Neural cell (in vitro differentiated cells): ENCODE measurements at regions not wholly inside any gene's neighbourhood (a gene's known extent, or its start where the extent isn't known, plus 50 kb on each side); places are given as distances from the start of the nearest gene placed in this dataset.

Experiments
- H2AFZ ChIP-seq: fragments of 200-600, 300-800 bp; sonication (generic), shearing (Covaris generic); 2 replicates; pipeline ENCODE4 v1.6.0; 2014; ENCODE audit warnings: low read depth, mild to moderate bottlenecking, antibody characterized with exemption, low read length, moderate library complexity
- H3F3A ChIP-seq: fragments of 200-600 bp; shearing (Covaris generic); 2 replicates; pipeline ENCODE4 v1.6.1; 2016; ENCODE audit warnings: mild to moderate bottlenecking, moderate library complexity, mixed read lengths, antibody characterized with exemption, low read length; ENCODE audit not compliant: insufficient read depth, poor library complexity, severe bottlenecking
- H3K27ac ChIP-seq: fragments of 200-600, 300-800 bp; sonication (generic), shearing (Covaris generic); 2 replicates; pipeline ENCODE4 v1.5.1; 2014; ENCODE audit warnings: mild to moderate bottlenecking, low read length, moderate library complexity
- H3K27me3 ChIP-seq: fragments of 300-800, 200-600 bp; sonication (generic), shearing (Covaris generic); 2 replicates; pipeline ENCODE4 v1.6.0; 2014; ENCODE audit warnings: mild to moderate bottlenecking, low read depth, low read length, moderate library complexity; ENCODE audit not compliant: insufficient read depth
- H3K36me3 ChIP-seq: fragments of 300-800, 200-600 bp; sonication (generic), shearing (Covaris generic); 2 replicates; pipeline ENCODE4 v1.5.1; 2014; ENCODE audit warnings: mild to moderate bottlenecking, antibody characterized with exemption, low read length, moderate library complexity; ENCODE audit not compliant: insufficient read depth
- H3K4me2 ChIP-seq: fragments of 300-800, 200-600 bp; sonication (generic), shearing (Covaris generic); 2 replicates; pipeline ENCODE4 v1.6.0; 2014; ENCODE audit warnings: mild to moderate bottlenecking, low read length
- H3K4me3 ChIP-seq: fragments of 300-800, 200-600 bp; sonication (generic), shearing (Covaris generic); 2 replicates; pipeline ENCODE4 v1.5.1; 2014; ENCODE audit warnings: mild to moderate bottlenecking, low read length, moderate library complexity
- H3K79me2 ChIP-seq: fragments of 200-600 bp; shearing (Covaris generic); replicated peaks from 2 replicates; pipeline ENCODE4 v1.6.0; 2014; ENCODE audit warnings: mild to moderate bottlenecking, low read length, moderate library complexity; ENCODE audit not compliant: insufficient read depth
- H3K9ac ChIP-seq: fragments of 300-800, 200-600 bp; sonication (generic), shearing (Covaris generic); 2 replicates; pipeline ENCODE4 v1.6.1; 2016; ENCODE audit warnings: mild to moderate bottlenecking, low read length, mixed read lengths
- H3K9me2 ChIP-seq: fragments of 200-600 bp; shearing (Covaris generic); 2 replicates; pipeline ENCODE4 v1.6.1; 2016; ENCODE audit warnings: mild to moderate bottlenecking, low read length, mixed read lengths; ENCODE audit not compliant: insufficient read depth
- H3K9me3 ChIP-seq: fragments of 200-600, 300-800 bp; sonication (generic), shearing (Covaris generic); 2 replicates; pipeline ENCODE4 v1.6.1; 2016; ENCODE audit warnings: mild to moderate bottlenecking, mixed run types, low read length, moderate library complexity, mixed read lengths
- H4K20me1 ChIP-seq: fragments of 200-600 bp; shearing (Covaris generic); 2 replicates; pipeline ENCODE4 v1.6.1; 2016; ENCODE audit warnings: mild to moderate bottlenecking, mixed run types; ENCODE audit not compliant: insufficient read depth
- CTCF ChIP-seq: fragments of 450-650 bp; IDR thresholded peaks from 2 replicates; pipeline ENCODE4 v1.5.1; 2014; ENCODE audit warnings: antibody characterized with exemption, mild to moderate bottlenecking, moderate library complexity; ENCODE audit not compliant: poor library complexity, severe bottlenecking
- EP300 ChIP-seq: fragments of 450-650 bp; conservative IDR thresholded peaks from 2 replicates; pipeline ENCODE4 v1.6.1; 2014; ENCODE audit warnings: antibody characterized with exemption, mild to moderate bottlenecking, moderate library complexity; ENCODE audit not compliant: poor library complexity, severe bottlenecking
- EZH2 ChIP-seq: fragments of 200-600, 300-800 bp; shearing (Covaris generic), sonication (generic); IDR thresholded peaks from 2 replicates; pipeline ENCODE4 v1.6.1; 2014; ENCODE audit warnings: antibody characterized with exemption, low read length, borderline replicate concordance, mild to moderate bottlenecking; ENCODE audit not compliant: insufficient read depth, poor library complexity, severe bottlenecking
- MXI1 ChIP-seq: fragments of 450-650 bp; conservative IDR thresholded peaks from 2 replicates; pipeline ENCODE4 v1.6.1; 2014; ENCODE audit warnings: antibody characterized with exemption, mild to moderate bottlenecking; ENCODE audit not compliant: poor library complexity, severe bottlenecking
- POLR2AphosphoS5 ChIP-seq: IDR thresholded peaks from 2 replicates; pipeline ENCODE4 v1.6.1; 2012
- RAD21 ChIP-seq: fragments of 450-650 bp; conservative IDR thresholded peaks from 2 replicates; pipeline ENCODE4 v1.6.1; 2014; ENCODE audit warnings: antibody characterized with exemption, mild to moderate bottlenecking, moderate library complexity
- REST ChIP-seq: IDR thresholded peaks from 2 replicates; pipeline ENCODE4 v1.6.1; 2012; ENCODE audit warnings: borderline replicate concordance
- SMC3 ChIP-seq: fragments of 450-650 bp; conservative IDR thresholded peaks from 2 replicates; pipeline ENCODE4 v1.6.1; 2014; ENCODE audit warnings: antibody characterized with exemption, mild to moderate bottlenecking, moderate library complexity; ENCODE audit not compliant: poor library complexity
- TAF1 ChIP-seq: IDR thresholded peaks from 2 replicates; pipeline ENCODE4 v1.6.1; 2012; ENCODE audit warnings: low read depth

GRCh38 chr12:92413286-92413685 lies 267.6 kb upstream of the BTG1 start:
- Histone ChIP-seq H3K4me3 (no peak overlapping the region), H2AFZ (no peak overlapping the region), H3K36me3 (no peaks in the 10 kb centered on the region), H3K4me2 (no peak overlapping the region), H3K9me2 (no peaks in the 10 kb centered on the region), H3K27ac (no peak overlapping the region), H4K20me1 (no peaks in the 10 kb centered on the region), H3F3A (no peaks in the 10 kb centered on the region), H3K27me3 (no peaks in the 10 kb centered on the region), H3K9ac (no peak overlapping the region), H3K9me3 (no peaks in the 10 kb centered on the region), H3K79me2 (no peaks in the 10 kb centered on the region)
- no peak for TF ChIP-seq TAF1
- no peak for TF ChIP-seq EZH2
- TF ChIP-seq POLR2AphosphoS5 = no peak
- TF ChIP-seq RAD21 = no peak
- TF ChIP-seq EP300 = no peak
- TF ChIP-seq REST = no peak
- no peak for TF ChIP-seq CTCF
- no peak for TF ChIP-seq MXI1
- no peak for TF ChIP-seq SMC3

- Histone ChIP-seq H3F3A (no peaks in the 10 kb centered on the region), H3K9ac (no peak overlapping the region), H3K27me3 (no peaks in the 10 kb centered on the region), H3K27ac (no peak overlapping the region), H3K4me3 (no peak overlapping the region), H3K36me3 (no peaks in the 10 kb centered on the region), H3K9me2 (no peaks in the 10 kb centered on the region), H3K79me2 (no peaks in the 10 kb centered on the region), H4K20me1 (no peaks in the 10 kb centered on the region), H3K9me3 (no peaks in the 10 kb centered on the region), H2AFZ (no peak overlapping the region), H3K4me2 (no peak overlapping the region)
- TF ChIP-seq TAF1 = no peak
- TF ChIP-seq REST = no peak
- no peak for TF ChIP-seq POLR2AphosphoS5
- no peak for TF ChIP-seq EZH2
- no peak for TF ChIP-seq MXI1
- no peak for TF ChIP-seq SMC3
- no peak for TF ChIP-seq CTCF
- no peak for TF ChIP-seq EP300
- no peak for TF ChIP-seq RAD21
Measured at GRCh38 chr12:92412856-92413255, 267.2 kb upstream of the BTG1 start.
